OCI-LY3 (cell line): ENCODE measurements at regions not wholly inside any gene's neighbourhood (a gene's known extent, or its start where the extent isn't known, plus 50 kb on each side); places are given as distances from the start of the nearest gene placed in this dataset.

ENCODE experiments used
- EZH2phosphoT487 ChIP-seq: fragments of 200-600 bp; shearing (Covaris generic); IDR thresholded peaks from 2 replicates; pipeline ENCODE4 v1.6.1; 2018; ENCODE audit warnings: antibody characterized with exemption, mixed run types, low read depth
- TF ChIP-seq, protein P1 (sequence below): fragments of 200-600, 300-600 bp; sonication (generic); IDR thresholded peaks from 2 replicates; pipeline ENCODE4 v1.5.1; 2014; ENCODE audit warnings: antibody characterized with exemption, low read length, low read depth

DNA sequence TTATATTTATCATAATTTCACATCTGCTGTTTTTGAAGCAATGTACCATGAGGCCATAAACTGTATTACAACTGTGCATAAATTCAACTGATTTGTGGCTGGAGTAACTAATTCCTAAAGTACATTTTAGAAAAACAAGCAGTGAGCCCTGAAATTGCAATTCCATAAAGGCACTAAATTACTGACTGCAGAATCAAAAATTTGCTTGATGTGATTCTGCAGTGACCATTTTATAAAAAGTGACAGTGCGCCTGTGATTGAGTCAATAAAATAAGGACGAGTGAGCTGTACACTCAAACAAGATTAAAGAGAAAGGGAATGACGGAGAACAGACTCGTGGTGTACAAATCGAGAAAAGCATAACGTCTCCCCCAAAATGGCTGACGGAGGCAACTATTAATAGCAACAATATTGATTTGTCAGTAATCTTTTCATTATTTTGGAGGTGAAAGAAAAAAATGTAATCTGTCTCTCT lies 121.4 kb upstream of the MEIS2 start:
- TF ChIP-seq, protein P1, sequence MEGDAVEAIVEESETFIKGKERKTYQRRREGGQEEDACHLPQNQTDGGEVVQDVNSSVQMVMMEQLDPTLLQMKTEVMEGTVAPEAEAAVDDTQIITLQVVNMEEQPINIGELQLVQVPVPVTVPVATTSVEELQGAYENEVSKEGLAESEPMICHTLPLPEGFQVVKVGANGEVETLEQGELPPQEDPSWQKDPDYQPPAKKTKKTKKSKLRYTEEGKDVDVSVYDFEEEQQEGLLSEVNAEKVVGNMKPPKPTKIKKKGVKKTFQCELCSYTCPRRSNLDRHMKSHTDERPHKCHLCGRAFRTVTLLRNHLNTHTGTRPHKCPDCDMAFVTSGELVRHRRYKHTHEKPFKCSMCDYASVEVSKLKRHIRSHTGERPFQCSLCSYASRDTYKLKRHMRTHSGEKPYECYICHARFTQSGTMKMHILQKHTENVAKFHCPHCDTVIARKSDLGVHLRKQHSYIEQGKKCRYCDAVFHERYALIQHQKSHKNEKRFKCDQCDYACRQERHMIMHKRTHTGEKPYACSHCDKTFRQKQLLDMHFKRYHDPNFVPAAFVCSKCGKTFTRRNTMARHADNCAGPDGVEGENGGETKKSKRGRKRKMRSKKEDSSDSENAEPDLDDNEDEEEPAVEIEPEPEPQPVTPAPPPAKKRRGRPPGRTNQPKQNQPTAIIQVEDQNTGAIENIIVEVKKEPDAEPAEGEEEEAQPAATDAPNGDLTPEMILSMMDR = no peak
- TF ChIP-seq EZH2phosphoT487 = no peak
